RPMI7951 (cell line): ENCODE measurements at regions not wholly inside any gene's neighbourhood (a gene's known extent, or its start where the extent isn't known, plus 50 kb on each side); places are given as distances from the start of the nearest gene placed in this dataset.

Experiments used
- DNase-seq: peaks from one replicate; pipeline ENCODE4 v3.0.0-alpha.2; 2012; ENCODE audit warnings: low read depth

DNA sequence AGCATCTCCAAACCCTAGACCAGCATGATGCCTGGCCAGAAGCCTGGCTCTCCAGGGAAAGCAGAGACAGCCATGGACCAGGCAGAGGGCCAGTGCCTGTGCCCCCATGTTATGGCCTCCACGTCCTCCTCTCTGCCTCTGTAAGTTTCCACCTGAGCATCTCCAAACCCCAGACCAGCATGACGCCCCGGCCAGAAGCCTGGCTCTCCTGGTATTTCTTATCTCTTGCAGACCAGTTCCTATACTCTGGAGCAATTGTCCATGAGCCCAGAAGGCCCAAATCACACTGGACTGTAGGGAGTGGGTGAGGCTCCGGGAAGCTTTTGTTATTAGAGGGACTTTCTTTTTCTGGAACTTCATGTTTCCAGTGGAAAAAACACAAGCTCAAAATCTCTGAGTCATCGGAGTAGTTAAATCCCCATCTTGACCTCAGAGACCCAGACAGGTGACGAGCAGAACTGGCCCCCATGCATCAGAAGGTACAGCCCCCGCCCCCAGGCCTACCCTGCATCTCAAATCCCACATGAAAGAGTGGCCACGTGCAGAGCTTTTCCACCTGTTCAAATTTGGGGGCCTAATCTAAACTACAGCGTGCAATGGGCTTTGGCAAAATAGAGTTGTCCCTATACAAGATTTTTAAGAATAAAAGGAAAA lies 110.2 kb upstream of the FOXQ1 start:
- DNase-seq, result no peak

DNA sequence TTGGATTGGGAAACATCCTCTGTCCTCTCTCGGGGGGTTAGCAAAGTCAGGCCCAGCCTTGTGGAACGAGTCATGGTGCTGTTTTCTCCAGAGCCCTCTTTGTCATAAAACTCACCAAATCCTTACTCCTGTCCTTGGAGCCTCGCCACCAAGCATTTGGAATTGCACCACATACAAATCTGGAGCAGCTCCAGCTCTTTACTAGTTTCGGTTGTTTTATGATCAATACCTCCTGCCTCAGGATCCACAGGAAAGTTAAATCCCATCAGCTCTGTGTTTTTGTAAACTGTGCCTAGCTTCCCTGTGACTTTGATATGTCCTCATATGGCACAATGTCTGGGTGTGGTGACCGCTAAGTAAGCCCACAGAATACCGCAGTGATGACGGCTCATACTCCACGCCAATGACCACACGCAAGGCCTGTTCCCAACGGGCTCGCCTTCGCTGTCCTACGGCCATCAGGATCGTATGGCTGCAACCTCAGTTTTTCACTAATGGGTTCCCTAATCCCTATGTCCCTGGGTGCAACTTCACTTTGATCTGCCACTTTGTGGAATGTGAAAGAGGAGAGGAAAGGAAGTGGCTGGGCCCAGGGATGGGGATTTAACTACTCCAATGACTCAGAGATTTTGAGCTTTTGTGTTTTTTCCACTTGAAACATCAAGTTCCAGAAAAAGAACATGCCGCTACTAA lies 111.3 kb upstream of the FOXQ1 start:
- DNase-seq, result no peak

DNA sequence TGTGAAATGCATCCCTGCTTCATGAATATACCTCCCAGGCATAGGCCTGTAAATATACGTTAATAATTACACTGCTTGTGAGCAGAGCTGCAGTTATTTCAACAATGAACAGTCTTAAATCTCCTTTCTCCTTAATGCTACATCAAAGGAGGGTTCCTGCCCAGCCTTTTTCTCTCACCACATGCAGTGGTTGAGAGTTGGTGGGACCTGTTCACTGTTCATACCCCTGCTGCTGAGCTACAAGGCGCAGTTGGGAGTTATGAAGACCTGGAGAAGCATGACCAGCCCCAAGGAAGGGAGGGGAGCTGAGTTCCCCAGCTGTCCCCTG lies 111.9 kb upstream of the FOXQ1 start:
- DNase-seq, result no peak

DNA sequence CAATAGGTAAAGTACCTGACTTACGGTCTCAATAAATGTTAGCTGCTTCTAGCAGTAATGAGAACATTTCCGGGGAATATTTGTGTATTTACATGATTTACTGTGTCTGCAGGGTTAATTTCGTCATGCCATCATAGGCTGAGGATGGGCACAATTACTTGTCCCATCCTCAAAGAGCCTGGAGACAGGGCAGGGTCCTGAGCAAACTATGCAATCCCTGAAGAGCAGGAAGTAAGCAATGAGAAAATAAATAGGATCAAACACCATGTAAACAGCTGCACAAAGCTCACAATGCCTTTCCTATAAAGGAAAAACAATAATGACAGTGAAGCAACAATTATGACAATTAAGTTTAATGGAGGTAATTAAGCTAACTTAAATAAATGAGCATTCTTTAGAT lies 114.6 kb upstream of the FOXQ1 start:
- no peak for DNase-seq

DNA sequence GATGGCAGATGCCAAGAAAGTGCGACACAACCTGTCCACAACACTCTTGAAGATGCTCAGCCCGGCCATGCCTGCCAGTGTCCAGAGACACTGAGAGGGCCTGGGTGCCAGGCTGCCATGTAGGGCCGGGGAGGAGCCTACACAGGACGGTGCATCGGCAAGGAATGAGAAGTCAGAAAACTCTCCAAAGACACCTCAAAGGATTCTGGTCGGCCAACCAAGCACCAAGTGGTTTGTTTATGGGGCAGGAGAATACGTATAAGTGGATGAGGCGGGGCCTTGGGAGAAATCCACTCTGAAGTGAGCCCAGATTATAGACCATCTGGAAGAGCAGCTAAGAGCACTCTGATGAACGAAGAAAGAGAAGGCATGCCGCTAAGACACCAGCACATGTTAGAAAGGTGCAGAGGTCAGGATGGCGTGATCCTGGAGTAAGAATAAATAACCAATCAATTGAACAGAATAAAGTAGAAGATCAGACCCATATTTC lies 120.7 kb upstream of the FOXQ1 start:
- DNase-seq, result no peak

GRCh38 chr6:1190366-1190765 lies 121.5 kb upstream of the FOXQ1 start:
- peak; percentile 75 for DNase-seq

- DNase-seq, result no peak
Observed at GRCh38 chr6:1188199-1188598, 123.7 kb upstream of the FOXQ1 start.

DNA sequence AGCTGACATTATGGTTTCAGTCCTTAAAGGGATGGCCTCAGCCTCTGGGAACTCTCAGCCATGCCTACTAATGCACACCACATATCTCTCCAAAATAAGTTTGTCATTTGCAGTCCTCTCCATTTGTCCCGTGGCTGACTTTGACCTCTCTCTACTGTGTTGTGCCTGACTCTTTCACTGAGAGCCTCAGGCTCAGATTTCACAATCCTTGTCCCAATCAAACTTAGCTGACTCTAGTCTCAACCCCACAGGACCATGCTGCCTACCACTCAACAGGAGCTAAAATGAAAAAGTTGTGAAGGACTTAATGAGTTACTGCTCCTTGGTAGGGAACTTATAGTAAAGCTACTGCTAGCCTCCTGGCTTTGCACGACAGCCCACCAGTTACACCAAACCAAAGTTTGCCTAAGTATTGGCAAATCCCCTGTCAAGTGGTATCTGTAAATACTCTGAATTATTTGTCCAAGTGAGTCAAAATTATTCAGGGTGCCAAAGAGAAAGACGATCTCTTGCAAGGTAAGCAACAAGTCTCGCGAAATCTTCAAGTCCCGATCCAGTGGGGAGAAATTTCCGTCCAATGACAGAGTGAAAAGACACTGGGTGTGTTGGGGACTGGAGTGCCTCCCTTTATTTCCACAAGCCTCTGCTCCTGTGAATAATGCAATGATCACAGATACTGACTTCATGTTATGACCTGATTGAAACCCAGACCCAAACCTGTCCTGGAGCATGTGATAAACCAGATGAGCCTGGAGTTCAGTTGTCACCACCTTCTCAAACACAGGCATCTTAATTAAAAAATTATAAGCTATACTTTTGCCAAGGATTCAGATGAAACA lies 124.4 kb upstream of the FOXQ1 start:
- no peak for DNase-seq

DNA sequence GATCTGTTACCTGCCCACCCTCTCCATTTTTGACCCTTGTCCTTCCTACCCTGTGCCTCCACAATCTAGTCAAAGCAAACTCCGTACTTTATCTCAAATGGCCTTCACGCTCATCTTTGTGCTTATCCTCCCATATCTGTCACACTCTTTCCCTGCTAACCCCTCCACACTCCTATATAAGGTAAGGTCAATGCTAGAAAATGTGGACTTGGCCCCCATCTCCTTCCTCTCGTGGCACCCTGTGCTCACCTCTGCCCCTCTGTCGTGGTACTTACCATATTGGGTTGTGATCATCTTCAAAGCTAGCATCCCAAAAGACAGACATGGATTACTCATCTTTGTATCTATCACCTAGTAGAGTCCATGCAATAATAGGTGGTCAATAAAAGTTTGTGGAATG lies 127.6 kb upstream of the FOXQ1 start:
- DNase-seq, result no peak

DNA sequence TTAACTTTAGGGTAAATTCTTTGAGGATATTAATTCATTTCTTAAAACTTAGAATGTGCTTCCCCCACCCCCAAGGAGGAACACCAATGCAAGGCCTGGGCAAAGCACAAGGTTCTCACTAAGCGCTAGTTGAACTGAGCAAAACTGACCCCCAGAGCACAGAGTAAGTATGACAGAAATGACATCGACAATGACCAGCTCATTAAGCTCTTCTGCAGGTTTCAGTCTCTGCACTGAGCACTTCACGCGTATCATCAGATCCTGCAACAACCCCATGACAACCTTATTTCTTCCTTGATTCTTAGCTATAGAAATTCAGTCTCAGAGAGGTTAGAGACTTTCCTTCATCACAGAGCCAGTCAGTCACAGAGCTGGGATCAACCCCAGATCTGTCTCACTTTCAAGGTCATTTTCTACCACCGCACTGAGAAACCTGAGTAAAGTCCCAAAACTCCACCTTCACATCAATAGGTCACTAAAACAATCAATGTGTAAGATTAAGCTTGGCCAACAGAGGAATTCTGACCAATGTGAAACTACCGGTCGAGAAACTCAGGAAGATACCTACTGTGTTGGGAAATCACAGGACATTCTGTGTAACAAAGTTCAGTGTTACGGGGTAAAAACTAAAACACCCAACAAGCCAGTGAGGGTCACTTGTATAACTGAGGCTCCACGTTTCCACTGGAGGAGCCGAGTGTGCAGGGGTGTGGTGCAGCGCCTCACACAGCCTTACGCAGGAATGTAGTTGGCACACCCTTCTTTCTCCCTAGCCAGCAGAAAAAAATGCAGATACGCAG lies 129.0 kb upstream of the FOXQ1 start:
- DNase-seq, result no peak

GRCh38 chr6:1181939-1182605 lies 129.8 kb upstream of the FOXQ1 start:
- no peak for DNase-seq

DNA sequence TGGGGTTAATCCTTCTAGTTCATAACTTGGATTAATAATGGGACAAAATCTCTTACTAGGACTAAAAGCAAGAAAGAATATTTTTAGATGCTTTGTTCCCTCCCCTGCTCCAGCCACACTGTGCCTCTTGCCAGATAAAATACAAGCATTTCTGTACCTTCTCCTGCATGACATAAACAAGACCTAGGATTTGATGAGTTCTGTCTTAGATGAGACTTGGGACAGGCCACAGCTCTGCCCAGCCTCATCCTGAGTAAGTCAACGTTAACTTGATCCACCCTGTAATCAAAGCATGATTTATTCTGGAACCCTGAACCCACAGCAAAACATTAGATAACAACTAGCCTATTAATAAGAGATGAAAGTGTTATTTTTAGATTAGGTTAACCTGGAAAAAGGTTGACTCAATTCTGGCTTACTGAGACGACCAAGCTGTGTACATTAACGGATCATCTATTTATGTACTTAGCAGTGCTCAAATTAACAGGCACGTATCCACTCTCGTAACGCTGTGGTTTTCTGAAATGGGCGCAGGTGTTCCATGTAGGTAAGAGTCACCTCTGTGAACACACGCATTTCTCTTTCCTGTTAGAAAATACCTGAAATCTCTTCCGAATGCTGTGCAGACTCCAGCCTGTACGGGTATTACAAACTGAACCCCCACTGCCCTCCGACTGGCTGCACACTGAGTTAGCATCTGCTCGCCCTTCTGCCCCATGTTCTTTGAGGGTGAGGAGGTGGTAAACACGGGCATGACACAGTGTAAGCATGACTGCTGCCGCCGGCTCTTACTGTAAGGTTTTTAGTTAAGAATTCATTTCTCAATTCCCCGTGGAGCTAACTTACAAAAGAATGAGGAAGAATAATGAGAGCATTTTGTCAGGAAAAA lies 132.1 kb upstream of the FOXQ1 start:
- no peak for DNase-seq

GRCh38 chr6:1178590-1178989 lies 133.3 kb upstream of the FOXQ1 start:
- no peak for DNase-seq

DNA sequence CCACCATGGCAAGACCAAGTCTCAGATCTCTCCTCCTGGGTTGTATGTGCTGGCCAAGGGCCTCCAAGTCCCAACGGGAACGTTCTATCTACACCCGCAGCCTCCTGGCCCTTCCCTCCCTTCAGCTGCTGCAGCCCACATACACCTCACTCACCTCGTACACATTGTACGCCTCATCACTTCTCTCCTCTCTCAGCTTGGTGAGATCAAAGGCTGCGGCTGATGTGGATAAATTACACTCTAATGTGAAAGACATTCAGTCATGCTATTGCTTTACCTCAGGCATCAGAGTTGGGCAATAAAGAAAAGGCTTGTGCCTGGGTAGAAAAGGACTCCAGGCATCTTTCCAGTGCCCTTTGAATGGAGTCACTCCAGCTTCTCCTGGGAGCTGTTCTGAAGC lies 135.3 kb upstream of the FOXQ1 start:
- no peak for DNase-seq

DNA sequence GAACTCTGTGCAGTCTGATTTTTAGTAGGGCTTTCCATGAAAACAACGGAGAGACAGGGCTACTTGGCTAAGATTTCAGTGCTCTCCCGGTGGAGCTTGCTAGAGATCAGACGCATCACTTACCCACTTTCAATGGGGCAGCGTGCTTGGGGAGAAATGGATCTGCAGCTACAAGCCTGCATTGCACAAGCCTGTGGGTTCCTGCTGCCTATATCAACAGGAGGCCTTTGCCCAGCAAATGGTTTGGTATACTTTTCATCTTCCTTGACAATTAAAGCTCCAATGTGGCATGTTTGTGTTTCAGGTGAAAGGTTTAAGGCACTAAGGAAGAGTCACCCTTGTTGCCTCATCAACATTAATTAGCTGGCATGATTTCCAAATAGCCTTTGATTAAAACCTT lies 136.0 kb upstream of the FOXQ1 start:
- no peak for DNase-seq

DNA sequence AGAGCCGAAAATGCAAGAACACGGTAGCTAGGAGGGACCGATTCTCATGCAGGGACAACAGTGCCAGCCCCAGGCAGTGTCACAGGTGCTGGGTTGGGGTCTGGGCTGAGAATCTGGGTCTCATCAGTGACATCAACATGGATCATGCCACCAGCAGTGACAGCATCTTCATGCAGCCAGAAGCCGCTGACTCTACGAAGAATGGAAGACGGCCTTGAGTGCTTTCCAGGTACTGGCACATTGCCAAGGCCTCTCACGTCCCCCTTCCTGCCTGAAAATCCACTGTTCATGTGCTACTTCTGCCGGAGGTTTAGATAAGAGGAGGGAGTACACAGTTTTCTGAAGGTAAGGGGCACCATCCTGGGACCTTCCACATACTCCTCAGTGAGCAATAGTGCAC lies 141.1 kb upstream of the FOXQ1 start:
- DNase-seq, result no peak

- DNase-seq, result peak; percentile 64
Observed at GRCh38 chr6:1164600-1164999, 147.3 kb upstream of the FOXQ1 start.

- no peak for DNase-seq
Observed at GRCh38 chr6:1163501-1163900, 148.4 kb upstream of the FOXQ1 start.

DNA sequence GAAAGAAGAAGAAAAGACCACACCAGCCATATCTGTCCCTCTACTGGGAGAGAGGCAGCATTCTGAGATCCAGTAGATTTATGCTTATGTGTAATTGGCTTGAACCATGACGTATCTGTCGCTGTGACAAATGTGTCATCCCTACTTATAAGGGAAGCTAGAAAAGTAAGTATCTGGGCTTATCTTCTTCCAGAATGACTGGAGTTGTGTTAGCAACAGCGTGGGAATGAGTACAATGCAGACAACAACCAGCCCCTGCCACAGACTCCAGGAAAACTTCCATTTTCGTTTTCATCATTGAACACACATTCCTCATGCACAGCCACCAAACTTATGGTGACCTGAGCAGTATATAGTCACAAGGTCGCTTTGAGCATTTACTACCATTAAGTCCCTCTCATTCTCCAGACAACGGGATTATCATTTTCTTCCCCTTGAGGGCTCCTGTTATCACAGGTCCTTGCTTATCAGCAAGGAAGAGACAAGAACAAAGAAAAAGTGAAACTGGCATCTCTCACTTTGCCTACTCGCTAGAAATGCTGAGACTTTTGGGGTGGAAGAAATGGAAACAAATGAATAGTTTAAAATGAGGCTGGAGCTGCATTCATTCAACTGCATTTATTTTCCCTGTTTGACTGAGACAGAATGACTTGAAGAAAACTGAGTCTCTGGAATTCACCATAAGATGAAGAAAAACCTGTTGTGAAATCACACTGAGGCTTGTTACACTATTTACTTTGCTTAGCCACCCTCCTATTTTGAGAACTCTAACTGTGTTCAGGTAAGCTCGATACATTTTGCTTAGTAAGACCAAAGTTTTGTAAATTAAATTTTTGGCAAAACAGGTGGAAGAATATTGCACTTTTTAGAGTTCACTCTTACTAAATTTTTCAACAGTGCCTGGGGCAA lies 149.3 kb upstream of the FOXQ1 start:
- DNase-seq, result peak; percentile 47
